ENCODE measurements at regions not wholly inside any gene's neighbourhood (a gene's known extent, or its start where the extent isn't known, plus 50 kb on each side); places are given as distances from the start of the nearest gene placed in this dataset.
A peak's percentile ranks its signal among the peaks of the same experiment; 100 is the strongest.
"Not testable (repeated sequence)": the region's sequence is repeated elsewhere in the genome, so short reads cannot be mapped to it uniquely, and the experiment has no call there.

GRCh38 chr2:12434630-12435098 is 282.1 kb upstream of the TRIB2 start:
- no peak overlapping the region for H3K27ac ChIP-seq
- H3K4me3 ChIP-seq = no peak overlapping the region

GRCh38 chr2:12435430-12436222 is 281.1 kb upstream of the TRIB2 start:
- H3K4me3 ChIP-seq = no peak overlapping the region

GRCh38 chr2:12436483-12436882 is 280.3 kb upstream of the TRIB2 start:
- H3K27ac ChIP-seq = no peak overlapping the region
- H3K4me3 ChIP-seq = no peak overlapping the region

More at GRCh38 chr2:12435430-12436222, 281.1 kb upstream of the TRIB2 start:
- no peak overlapping the region for H3K27ac ChIP-seq

GRCh38 chr2:12436935-12437561 is 279.7 kb upstream of the TRIB2 start:
- Histone ChIP-seq H3K27ac (no peak overlapping the region), H3K4me3 (no peak overlapping the region)

GRCh38 chr2:12440731-12441130 is 276.0 kb upstream of the TRIB2 start:
- no peak overlapping the region for H3K27ac ChIP-seq
- no peak overlapping the region for H3K4me3 ChIP-seq

GRCh38 chr2:12441750-12442475 is 274.8 kb upstream of the TRIB2 start:
- Histone ChIP-seq H3K4me3 (no peak overlapping the region), H3K27ac (peak overlapping the region in 1 of 21 experiments; percentile 9)

DNA sequence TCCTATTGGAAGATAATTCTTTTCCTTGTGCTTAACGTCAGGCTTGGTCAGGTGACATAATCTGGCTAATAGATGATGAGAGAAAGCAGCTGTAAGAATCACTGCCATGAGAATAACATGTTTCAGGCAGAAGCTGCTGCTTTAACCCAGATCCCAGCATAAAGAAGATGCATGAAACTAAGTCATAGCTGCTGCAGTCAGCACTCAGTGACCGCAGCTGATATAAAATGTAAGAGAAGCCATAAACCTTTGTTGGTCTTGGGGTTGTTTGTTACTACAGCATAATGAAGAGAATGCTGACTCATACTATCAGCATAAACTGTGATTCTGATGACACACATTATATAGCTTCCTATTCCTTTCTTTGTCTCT is 274.3 kb upstream of the TRIB2 start:
- Histone ChIP-seq H3K27ac (peak overlapping the region in 1 of 21 experiments; percentile 9), H3K4me3 (no peak overlapping the region)

GRCh38 chr2:12448846-12449505 is 267.8 kb upstream of the TRIB2 start:
- Histone ChIP-seq H3K27ac (no peak overlapping the region), H3K4me3 (no peak overlapping the region)

- Histone ChIP-seq H3K4me3 (no peak overlapping the region), H3K27ac (peak overlapping the region in 5 of 21 experiments; percentile 32 to 66 (median 45))
Measured at GRCh38 chr2:12451726-12452125, 265.0 kb upstream of the TRIB2 start.

GRCh38 chr2:12452185-12452584 is 264.6 kb upstream of the TRIB2 start:
- H3K27ac ChIP-seq = peak overlapping the region in 5 of 21 experiments; percentile 11 to 66 (median 45)
- H3K4me3 ChIP-seq = no peak overlapping the region

DNA sequence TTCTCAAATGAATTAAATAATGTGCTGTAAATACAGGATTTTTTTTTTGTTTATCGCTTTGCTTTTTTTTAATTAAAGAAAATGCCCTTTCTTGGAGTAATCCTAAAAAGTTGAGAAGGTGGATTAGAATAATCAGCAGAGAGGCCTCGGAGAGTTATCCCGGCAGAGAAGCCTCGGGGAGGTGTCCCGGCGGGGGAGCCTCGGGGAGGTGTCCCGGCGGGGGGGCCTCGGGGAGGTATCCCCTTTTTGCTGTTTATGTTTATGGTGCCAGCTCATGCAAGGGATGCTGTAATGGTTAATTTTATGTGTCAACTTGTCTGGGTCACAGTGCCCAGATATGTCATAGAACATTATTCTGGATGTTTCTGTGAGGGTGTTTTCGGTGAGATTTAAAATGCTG is 263.0 kb upstream of the TRIB2 start:
- H3K27ac ChIP-seq = no peak overlapping the region
- H3K4me3 ChIP-seq = no peak overlapping the region

DNA sequence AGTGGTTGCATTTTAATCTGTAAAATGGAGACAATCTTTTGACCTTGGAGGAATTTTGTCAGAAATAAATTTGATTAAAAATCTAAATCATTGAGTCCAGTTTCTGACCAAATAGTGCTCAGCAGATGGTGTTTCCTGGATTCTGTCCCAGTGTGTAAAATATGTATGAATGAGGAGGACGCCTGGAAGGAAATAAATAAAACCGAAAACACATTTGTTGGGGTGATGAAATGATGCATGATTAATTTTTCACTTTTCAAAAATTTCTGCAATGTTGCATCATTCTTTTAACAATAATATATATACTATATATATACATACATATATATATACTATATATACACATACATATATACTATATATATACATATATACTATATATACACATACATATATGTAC is 261.1 kb upstream of the TRIB2 start:
- no peak overlapping the region for H3K27ac ChIP-seq
- H3K4me3 ChIP-seq = no peak overlapping the region

DNA sequence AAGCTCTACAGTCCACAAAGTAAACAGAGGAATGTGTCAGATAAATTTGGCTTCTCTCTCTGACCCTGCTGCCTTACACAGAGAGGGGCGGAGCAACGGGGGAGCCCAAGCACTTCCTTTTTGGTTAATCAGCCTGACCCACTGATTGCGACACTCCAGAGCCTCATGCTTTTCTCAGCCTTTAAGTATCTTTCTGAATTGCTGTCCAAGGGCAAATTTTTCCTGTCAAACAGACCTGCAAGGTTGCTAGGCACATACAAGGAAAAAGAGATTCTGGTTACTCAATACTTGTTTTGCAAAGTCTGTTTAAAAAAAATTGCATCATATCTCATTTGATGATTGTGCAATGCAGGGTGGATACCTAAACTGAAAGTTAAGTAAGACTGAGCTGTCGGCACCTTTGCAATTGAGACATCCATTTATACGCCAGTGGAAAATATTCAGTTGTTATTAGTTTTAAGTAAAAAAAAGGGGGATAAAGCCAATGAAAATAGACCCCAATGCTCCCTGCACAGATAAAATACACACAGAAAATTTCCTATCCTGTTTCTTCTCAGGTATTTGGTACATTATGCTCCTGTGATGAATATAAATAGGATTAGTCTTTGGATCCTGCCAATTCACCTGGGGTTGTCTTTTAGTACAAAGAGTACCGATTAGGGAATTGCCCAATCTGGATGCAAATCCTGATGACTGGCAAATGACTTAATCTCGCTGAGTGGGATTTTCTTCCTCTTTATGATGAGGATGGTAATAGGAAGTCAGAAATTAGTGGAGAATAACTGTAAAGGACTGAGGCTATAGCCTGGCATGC is 260.2 kb upstream of the TRIB2 start:
- Histone ChIP-seq H3K27ac (peak overlapping the region in 17 of 21 experiments; percentile 4 to 89 (median 56)), H3K4me3 (peak overlapping the region in 2 of 7 experiments; percentile 20 to 21)

DNA sequence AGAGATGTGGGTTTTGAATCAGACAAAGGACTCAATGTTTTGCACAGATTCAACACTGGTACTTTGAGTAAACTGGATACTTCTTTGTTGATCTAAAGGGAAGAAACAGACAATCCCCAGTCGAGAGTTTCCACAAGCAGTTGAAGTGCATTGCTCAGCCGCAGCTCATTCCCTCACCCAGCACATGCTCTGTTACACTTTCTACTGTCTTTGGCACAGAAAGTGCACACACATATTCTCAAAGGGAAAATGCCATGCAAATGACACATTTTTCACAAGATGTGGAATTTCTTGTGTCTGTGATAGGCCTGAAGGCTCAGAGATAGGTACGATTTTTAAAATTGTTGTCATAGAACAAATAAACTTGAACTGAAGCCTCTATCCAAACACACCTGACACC is 258.9 kb upstream of the TRIB2 start:
- H3K27ac ChIP-seq = peak overlapping the region in 1 of 21 experiments; percentile 24

DNA sequence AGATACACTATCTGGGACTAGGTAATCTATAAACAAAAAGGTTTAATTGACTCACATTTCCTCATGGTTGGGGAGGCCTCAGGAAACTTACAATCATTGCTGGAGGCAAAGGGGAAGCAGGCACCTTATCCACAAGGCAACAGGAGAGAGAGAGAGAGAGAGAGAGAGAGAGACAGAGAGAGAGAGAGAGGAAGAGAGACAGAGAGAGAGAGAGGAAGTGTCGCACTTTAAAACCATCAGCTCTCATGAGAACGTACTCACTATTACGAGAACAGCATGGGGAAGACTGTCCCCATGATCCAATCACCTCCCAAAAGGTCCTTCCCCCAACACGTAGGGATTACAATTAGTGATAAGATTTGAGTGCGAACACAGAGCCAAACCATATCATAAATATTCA is 253.5 kb upstream of the TRIB2 start:
- Histone ChIP-seq H3K27ac (no peak overlapping the region), H3K4me3 (no peak overlapping the region)

More for the DNA sequence above, 258.9 kb upstream of the TRIB2 start:
- no peak overlapping the region for H3K4me3 ChIP-seq

GRCh38 chr2:12465631-12466135 is 251.1 kb upstream of the TRIB2 start:
- no peak overlapping the region for H3K27ac ChIP-seq

GRCh38 chr2:12467303-12467702 is 249.4 kb upstream of the TRIB2 start:
- H3K27ac ChIP-seq = no peak overlapping the region

More at GRCh38 chr2:12465631-12466135, 251.1 kb upstream of the TRIB2 start:
- H3K4me3 ChIP-seq = no peak overlapping the region

DNA sequence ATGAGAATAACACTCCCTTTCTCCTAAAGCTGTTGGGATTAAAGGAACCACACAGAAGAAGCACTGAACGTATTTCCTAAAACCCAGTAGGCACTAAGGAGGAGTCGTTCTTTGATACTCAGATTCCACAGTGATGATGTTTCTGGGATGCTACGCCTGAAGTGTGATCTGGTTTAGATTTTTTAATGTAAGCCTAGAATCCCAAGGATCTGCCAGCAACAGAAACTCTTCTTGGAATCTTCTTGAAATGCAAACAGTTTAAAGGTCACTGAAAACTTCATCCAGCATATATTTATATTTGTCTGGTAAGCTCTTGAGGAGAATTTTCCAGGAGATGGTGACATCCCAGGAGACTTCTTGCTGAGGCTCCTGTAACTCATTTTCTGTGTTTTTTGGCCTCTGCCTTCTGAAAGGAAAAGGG is 247.6 kb upstream of the TRIB2 start:
- peak overlapping the region in 1 of 21 experiments; percentile 11 for H3K27ac ChIP-seq

More at GRCh38 chr2:12467303-12467702, 249.4 kb upstream of the TRIB2 start:
- no peak overlapping the region for H3K4me3 ChIP-seq

GRCh38 chr2:12472265-12472664 is 244.5 kb upstream of the TRIB2 start:
- H3K4me3 ChIP-seq, H3K27ac ChIP-seq: not testable (repeated sequence)

More for the DNA sequence above, 247.6 kb upstream of the TRIB2 start:
- no peak overlapping the region for H3K4me3 ChIP-seq

All from skin epidermis (tissue), 12 donors.